ENCODE measurements at regions not wholly inside any gene's neighbourhood (a gene's known extent, or its start where the extent isn't known, plus 50 kb on each side); places are given as distances from the start of the nearest gene placed in this dataset.

- TF ChIP-seq, protein P1, sequence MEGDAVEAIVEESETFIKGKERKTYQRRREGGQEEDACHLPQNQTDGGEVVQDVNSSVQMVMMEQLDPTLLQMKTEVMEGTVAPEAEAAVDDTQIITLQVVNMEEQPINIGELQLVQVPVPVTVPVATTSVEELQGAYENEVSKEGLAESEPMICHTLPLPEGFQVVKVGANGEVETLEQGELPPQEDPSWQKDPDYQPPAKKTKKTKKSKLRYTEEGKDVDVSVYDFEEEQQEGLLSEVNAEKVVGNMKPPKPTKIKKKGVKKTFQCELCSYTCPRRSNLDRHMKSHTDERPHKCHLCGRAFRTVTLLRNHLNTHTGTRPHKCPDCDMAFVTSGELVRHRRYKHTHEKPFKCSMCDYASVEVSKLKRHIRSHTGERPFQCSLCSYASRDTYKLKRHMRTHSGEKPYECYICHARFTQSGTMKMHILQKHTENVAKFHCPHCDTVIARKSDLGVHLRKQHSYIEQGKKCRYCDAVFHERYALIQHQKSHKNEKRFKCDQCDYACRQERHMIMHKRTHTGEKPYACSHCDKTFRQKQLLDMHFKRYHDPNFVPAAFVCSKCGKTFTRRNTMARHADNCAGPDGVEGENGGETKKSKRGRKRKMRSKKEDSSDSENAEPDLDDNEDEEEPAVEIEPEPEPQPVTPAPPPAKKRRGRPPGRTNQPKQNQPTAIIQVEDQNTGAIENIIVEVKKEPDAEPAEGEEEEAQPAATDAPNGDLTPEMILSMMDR (conservative IDR thresholded peaks at IDR 0.05; ENCODE audit: low read length), result no peak
- TF ChIP-seq EZH2phosphoT487 (IDR thresholded peaks at IDR 0.05; ENCODE audit: borderline replicate concordance, low read depth, low read length), result no peak
Measured at GRCh38 chr2:106038601-106039375, 155.3 kb downstream of the UXS1 start.
